ENCODE measurements at regions not wholly inside any gene's neighbourhood (a gene's known extent, or its start where the extent isn't known, plus 50 kb on each side); places are given as distances from the start of the nearest gene placed in this dataset.

- Mint-ChIP-seq H3K4me1 (ENCODE audit: low read depth) (no peaks in the 10 kb centered on the region), H3K27ac (no peak overlapping the region), H3K4me3 (no peak overlapping the region), H3K27me3 (no peaks in the 10 kb centered on the region), H3K36me3 (ENCODE audit: low read depth) (no peaks in the 10 kb centered on the region), H3K9me3 (peaks cover 7% of the 10 kb centered on the region)
- no peak for DNase-seq
These were observed 333.3 kb upstream of the CDH2 start for GRCh38 chr18:28510210-28510609.

GRCh38 chr18:28504066-28504465 is 327.1 kb upstream of the CDH2 start:
- H3K27me3 Mint-ChIP-seq = no peaks in the 10 kb centered on the region
- no peaks in the 10 kb centered on the region for H3K4me1 Mint-ChIP-seq (ENCODE audit: low read depth)
- peaks cover 10% of the 10 kb centered on the region for H3K9me3 Mint-ChIP-seq
- DNase-seq = no peak
- H3K36me3 Mint-ChIP-seq (ENCODE audit: low read depth) = no peaks in the 10 kb centered on the region
- no peak overlapping the region for H3K27ac Mint-ChIP-seq
- no peak overlapping the region for H3K4me3 Mint-ChIP-seq

- Mint-ChIP-seq H3K4me3 (no peak overlapping the region), H3K9me3 (peaks cover 13% of the 10 kb centered on the region), H3K27ac (no peak overlapping the region), H3K4me1 (ENCODE audit: low read depth) (no peaks in the 10 kb centered on the region), H3K36me3 (ENCODE audit: low read depth) (no peaks in the 10 kb centered on the region), H3K27me3 (no peaks in the 10 kb centered on the region)
- no peak for DNase-seq
These were observed 317.2 kb upstream of the CDH2 start for GRCh38 chr18:28494151-28494550.

- Mint-ChIP-seq H3K4me1 (ENCODE audit: low read depth) (no peaks in the 10 kb centered on the region), H3K27ac (no peak overlapping the region), H3K9me3 (peaks cover 14% of the 10 kb centered on the region), H3K36me3 (ENCODE audit: low read depth) (no peaks in the 10 kb centered on the region), H3K4me3 (no peak overlapping the region), H3K27me3 (no peaks in the 10 kb centered on the region)
- DNase-seq = no peak
These were observed 309.0 kb upstream of the CDH2 start for GRCh38 chr18:28485918-28486317.

DNA sequence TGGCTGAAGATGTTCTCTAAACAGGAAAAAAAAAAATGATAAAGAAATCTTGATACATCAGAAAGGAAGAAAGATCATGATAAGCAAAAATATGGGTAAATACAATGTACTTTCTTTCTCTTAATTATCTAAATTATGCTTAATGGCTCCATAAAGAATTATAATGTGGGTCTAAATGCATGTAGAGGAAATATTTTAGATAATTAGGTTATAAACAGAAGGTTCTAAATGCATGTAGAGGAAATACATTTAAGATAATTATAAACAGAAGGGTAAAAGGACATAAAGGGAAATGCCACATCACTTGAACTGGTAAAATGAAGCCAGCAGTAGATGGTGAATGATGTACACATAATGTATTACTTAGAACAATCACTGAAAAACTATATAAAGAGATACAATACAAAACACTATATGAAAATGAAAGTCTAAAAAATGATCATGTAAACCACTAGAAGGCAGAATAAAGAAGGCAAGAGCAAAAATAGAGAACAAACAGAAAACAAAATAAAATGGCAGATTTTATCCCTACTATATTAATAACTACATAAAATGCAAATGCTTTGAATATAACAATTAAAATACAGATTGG is 308.4 kb upstream of the CDH2 start:
- no peak overlapping the region for H3K4me3 Mint-ChIP-seq
- DNase-seq = no peak
- H3K27ac Mint-ChIP-seq = no peak overlapping the region
- H3K36me3 Mint-ChIP-seq (ENCODE audit: low read depth) = no peaks in the 10 kb centered on the region
- H3K4me1 Mint-ChIP-seq (ENCODE audit: low read depth) = no peaks in the 10 kb centered on the region
- H3K9me3 Mint-ChIP-seq = peaks cover 14% of the 10 kb centered on the region
- no peaks in the 10 kb centered on the region for H3K27me3 Mint-ChIP-seq

GRCh38 chr18:28478531-28478930 is 301.6 kb upstream of the CDH2 start:
- no peaks in the 10 kb centered on the region for H3K36me3 Mint-ChIP-seq (ENCODE audit: low read depth)
- no peak overlapping the region for H3K27ac Mint-ChIP-seq
- no peaks in the 10 kb centered on the region for H3K4me1 Mint-ChIP-seq (ENCODE audit: low read depth)
- H3K4me3 Mint-ChIP-seq = no peak overlapping the region
- DNase-seq = no peak
- no peaks in the 10 kb centered on the region for H3K27me3 Mint-ChIP-seq
- H3K9me3 Mint-ChIP-seq = peaks cover 26% of the 10 kb centered on the region

DNA sequence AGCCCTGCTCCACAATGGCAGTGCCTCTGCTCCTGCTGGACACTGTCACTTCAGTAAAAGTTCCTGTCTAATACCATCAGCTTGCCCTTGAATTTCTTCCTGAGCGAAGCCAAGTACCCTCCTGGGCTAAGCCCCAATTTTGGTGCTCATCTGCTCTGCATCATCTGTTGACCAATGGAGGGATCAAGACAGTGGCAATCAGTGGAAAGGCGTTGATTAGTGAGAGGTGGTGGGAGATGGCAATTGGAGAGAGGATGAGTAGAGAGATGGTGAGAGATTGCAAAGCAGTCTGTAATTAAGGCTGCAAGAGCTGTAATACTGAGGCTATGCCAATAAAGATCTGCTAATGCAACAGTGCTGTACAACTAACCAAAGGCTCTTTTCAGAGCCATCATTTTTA is 299.4 kb upstream of the CDH2 start:
- DNase-seq = no peak
- Mint-ChIP-seq H3K4me3 (no peak overlapping the region), H3K36me3 (ENCODE audit: low read depth) (no peaks in the 10 kb centered on the region)

GRCh38 chr18:28469946-28470345 is 293.0 kb upstream of the CDH2 start:
- no peaks in the 10 kb centered on the region for H3K36me3 Mint-ChIP-seq (ENCODE audit: low read depth)

More for the DNA sequence above, 299.4 kb upstream of the CDH2 start:
- no peaks in the 10 kb centered on the region for H3K4me1 Mint-ChIP-seq (ENCODE audit: low read depth)
- no peaks in the 10 kb centered on the region for H3K27me3 Mint-ChIP-seq
- peaks cover 28% of the 10 kb centered on the region for H3K9me3 Mint-ChIP-seq
- no peak overlapping the region for H3K27ac Mint-ChIP-seq

DNA sequence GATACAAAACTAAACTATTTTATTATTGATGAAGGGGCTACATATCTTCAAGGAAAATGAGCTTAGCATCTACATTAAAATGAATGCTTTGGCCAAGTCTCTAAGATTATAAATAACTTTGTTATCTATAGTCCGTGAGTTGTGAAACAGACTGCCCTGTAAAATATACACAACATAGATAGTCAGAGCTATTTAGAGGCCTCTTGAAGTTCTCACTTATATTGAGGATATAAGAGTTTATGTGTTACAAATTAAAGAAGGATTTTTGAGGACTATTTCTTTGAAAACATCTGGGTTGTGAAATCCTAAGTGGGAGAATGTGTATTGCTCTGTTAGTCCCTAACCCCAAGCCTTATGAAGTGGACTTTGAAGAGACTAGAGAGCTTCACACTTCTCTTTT is 292.0 kb upstream of the CDH2 start:
- no peaks in the 10 kb centered on the region for H3K4me1 Mint-ChIP-seq (ENCODE audit: low read depth)
- no peak overlapping the region for H3K4me3 Mint-ChIP-seq
- peaks cover 23% of the 10 kb centered on the region for H3K9me3 Mint-ChIP-seq
- no peaks in the 10 kb centered on the region for H3K27me3 Mint-ChIP-seq
- DNase-seq = no peak
- H3K36me3 Mint-ChIP-seq (ENCODE audit: low read depth) = no peaks in the 10 kb centered on the region
- H3K27ac Mint-ChIP-seq = no peak overlapping the region

More at GRCh38 chr18:28469946-28470345, 293.0 kb upstream of the CDH2 start:
- Mint-ChIP-seq H3K4me1 (ENCODE audit: low read depth) (no peaks in the 10 kb centered on the region), H3K4me3 (no peak overlapping the region), H3K27me3 (no peaks in the 10 kb centered on the region), H3K9me3 (peaks cover 23% of the 10 kb centered on the region), H3K27ac (no peak overlapping the region)
- DNase-seq = no peak

GRCh38 chr18:28466204-28466603 is 289.3 kb upstream of the CDH2 start:
- Mint-ChIP-seq H3K4me1 (ENCODE audit: low read depth) (no peaks in the 10 kb centered on the region), H3K4me3 (no peak overlapping the region), H3K36me3 (ENCODE audit: low read depth) (no peaks in the 10 kb centered on the region), H3K27me3 (no peaks in the 10 kb centered on the region), H3K9me3 (peaks cover 19% of the 10 kb centered on the region), H3K27ac (no peak overlapping the region)
- no peak for DNase-seq

DNA sequence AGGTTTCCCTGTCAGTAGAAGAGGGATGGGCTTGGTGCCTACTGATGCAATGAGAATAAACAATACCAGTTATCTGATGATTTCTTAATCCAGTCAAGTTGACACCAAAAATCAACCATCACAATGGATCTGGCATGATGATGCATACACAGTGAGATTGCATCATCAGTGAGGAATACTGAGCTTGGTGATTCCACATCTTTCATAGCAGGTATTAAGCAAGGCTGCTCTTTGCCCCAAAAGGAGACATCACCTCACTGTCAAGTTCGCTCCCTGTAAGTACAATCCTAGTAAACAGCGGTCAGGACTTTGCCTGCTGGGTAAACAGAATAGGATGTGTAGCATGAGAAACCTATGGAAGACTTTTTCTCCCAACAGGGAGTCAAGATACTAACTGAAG is 282.7 kb upstream of the CDH2 start:
- H3K4me1 Mint-ChIP-seq (ENCODE audit: low read depth) = no peaks in the 10 kb centered on the region
- H3K36me3 Mint-ChIP-seq (ENCODE audit: low read depth) = no peaks in the 10 kb centered on the region
- peaks cover 4% of the 10 kb centered on the region for H3K9me3 Mint-ChIP-seq
- no peak for DNase-seq
- no peaks in the 10 kb centered on the region for H3K27me3 Mint-ChIP-seq
- no peak overlapping the region for H3K4me3 Mint-ChIP-seq
- no peak overlapping the region for H3K27ac Mint-ChIP-seq

GRCh38 chr18:28458751-28459150 is 281.8 kb upstream of the CDH2 start:
- Mint-ChIP-seq H3K4me3 (no peak overlapping the region), H3K9me3 (peaks cover 4% of the 10 kb centered on the region), H3K36me3 (ENCODE audit: low read depth) (no peaks in the 10 kb centered on the region), H3K27ac (no peak overlapping the region), H3K4me1 (ENCODE audit: low read depth) (no peaks in the 10 kb centered on the region), H3K27me3 (no peaks in the 10 kb centered on the region)
- DNase-seq = no peak

DNA sequence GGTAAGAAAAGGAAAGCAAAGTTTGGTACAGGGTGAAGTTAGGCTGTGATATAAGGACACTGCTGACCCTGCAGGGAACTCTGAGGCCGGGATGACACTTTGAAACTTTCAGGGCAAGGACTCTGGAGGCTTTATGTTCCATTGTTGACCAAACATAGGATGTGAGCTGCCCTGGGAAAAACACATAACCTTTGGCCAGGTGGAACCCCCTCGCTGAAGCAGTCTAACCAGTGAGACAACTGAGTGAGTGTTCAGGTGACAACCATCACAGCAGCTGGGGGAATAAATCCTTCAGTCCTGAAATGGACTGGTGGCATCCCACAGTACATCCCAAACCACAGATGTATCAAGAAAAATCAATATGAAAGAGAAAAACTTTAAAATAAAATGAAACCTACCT is 280.9 kb upstream of the CDH2 start:
- no peaks in the 10 kb centered on the region for H3K27me3 Mint-ChIP-seq
- H3K9me3 Mint-ChIP-seq = peaks cover 3% of the 10 kb centered on the region
- no peak overlapping the region for H3K4me3 Mint-ChIP-seq
- no peaks in the 10 kb centered on the region for H3K36me3 Mint-ChIP-seq (ENCODE audit: low read depth)
- no peak for DNase-seq
- no peak overlapping the region for H3K27ac Mint-ChIP-seq
- H3K4me1 Mint-ChIP-seq (ENCODE audit: low read depth) = no peaks in the 10 kb centered on the region

- no peaks in the 10 kb centered on the region for H3K4me1 Mint-ChIP-seq (ENCODE audit: low read depth)
- peaks cover 9% of the 10 kb centered on the region for H3K9me3 Mint-ChIP-seq
- H3K4me3 Mint-ChIP-seq = no peak overlapping the region
- no peaks in the 10 kb centered on the region for H3K36me3 Mint-ChIP-seq (ENCODE audit: low read depth)
- H3K27ac Mint-ChIP-seq = no peak overlapping the region
- no peaks in the 10 kb centered on the region for H3K27me3 Mint-ChIP-seq
- no peak for DNase-seq
These were observed 279.0 kb upstream of the CDH2 start for GRCh38 chr18:28455971-28456370.

GRCh38 chr18:28439870-28440269 is 262.9 kb upstream of the CDH2 start:
- Mint-ChIP-seq H3K27me3 (no peaks in the 10 kb centered on the region), H3K27ac (no peak overlapping the region), H3K9me3 (peaks cover 28% of the 10 kb centered on the region), H3K4me1 (ENCODE audit: low read depth) (no peaks in the 10 kb centered on the region), H3K36me3 (ENCODE audit: low read depth) (no peaks in the 10 kb centered on the region), H3K4me3 (no peak overlapping the region)
- no peak for DNase-seq

- Mint-ChIP-seq H3K27ac (no peak overlapping the region), H3K9me3 (peaks cover 30% of the 10 kb centered on the region), H3K4me1 (ENCODE audit: low read depth) (no peaks in the 10 kb centered on the region), H3K27me3 (no peaks in the 10 kb centered on the region), H3K4me3 (no peak overlapping the region), H3K36me3 (ENCODE audit: low read depth) (no peaks in the 10 kb centered on the region)
- DNase-seq = no peak
These were observed 261.5 kb upstream of the CDH2 start for GRCh38 chr18:28438381-28438780.
